ENCODE measurements at regions not wholly inside any gene's neighbourhood (a gene's known extent, or its start where the extent isn't known, plus 50 kb on each side); places are given as distances from the start of the nearest gene placed in this dataset.

DNA sequence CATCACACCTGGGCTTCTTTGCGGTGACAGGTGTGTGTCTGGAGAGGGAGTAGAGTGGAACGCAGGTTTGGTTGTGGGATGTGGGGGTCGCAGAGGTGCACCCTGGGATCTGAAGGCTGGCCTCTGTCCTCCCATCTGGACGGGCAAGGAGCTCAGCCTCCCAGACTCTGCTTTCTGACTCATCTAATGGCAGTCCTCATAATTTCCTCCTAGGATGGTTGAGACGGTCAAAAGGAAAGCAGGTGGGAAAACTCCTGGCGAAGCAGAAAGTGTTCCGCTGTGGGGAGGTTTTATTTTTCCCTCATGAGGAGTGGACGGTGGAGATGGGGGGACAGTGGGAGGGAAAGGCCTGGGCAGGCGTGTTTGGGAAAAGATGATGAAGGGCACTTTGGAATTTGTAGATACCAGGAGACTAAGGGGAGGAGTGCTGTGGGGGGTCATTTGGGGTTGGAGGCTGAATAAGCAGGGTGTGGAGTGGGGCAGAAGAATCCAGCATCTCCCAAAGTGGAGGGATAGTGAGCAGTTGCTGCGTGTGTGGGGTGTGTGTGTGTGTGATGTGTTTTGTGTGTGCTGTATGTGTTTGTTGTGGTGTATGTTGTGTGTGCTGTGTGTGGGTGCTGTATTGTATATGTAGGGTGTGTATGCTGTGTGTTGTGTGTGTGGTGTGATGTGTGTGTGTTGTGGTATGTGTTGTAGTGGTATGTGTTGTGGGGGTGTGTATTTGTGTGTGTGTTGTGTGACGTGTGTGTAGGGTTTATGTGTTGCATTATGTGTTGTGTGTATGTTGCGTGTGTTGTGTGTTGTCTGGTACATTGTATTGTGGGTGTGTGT is 97.2 kb upstream of the PODXL start:
- TF ChIP-seq CTCF (IDR thresholded peaks at IDR 0.05; ENCODE audit: borderline replicate concordance, extremely low read depth, low read length, poor library complexity, severe bottlenecking): no peak
- TF ChIP-seq EZH2 (IDR thresholded peaks at IDR 0.05; ENCODE audit: borderline replicate concordance, low read depth, low read length, severe bottlenecking): no peak
